Stimulated activated CD4-positive, alpha-beta T cell treated with anti-CD3 and anti-CD28 coated beads, TNF-alpha, amount 100 ng/mL, for 48 hours (primary cell): ENCODE measurements at regions not wholly inside any gene's neighbourhood (a gene's known extent, or its start where the extent isn't known, plus 50 kb on each side); places are given as distances from the start of the nearest gene placed in this dataset.
"Not testable (repeated sequence)": the region's sequence is repeated elsewhere in the genome, so short reads cannot be mapped to it uniquely, and the experiment has no call there.

Experiments
- DNase-seq, 3 donors: peaks; one replicate each; pipeline ENCODE4 v3.0.0-alpha.2; 2020; ENCODE audit warnings: low read depth in 3 of 3

- DNase-seq = no peak
These were observed 1915.7 kb upstream of the CDH9 start for GRCh38 chr5:28954074-28954473.

GRCh38 chr5:28947865-28948264 is 1909.5 kb upstream of the CDH9 start:
- no peak for DNase-seq

- no peak for DNase-seq
These were observed 1907.5 kb upstream of the CDH9 start for GRCh38 chr5:28945859-28946258.

- DNase-seq = not testable (repeated sequence)
These were observed 1891.0 kb upstream of the CDH9 start for GRCh38 chr5:28929366-28929765.

GRCh38 chr5:28928327-28928790 is 1890.0 kb upstream of the CDH9 start:
- not testable (repeated sequence) for DNase-seq

- DNase-seq = no peak
These were observed 1889.4 kb upstream of the CDH9 start for GRCh38 chr5:28927559-28928326.

- DNase-seq = no peak
These were observed 1888.0 kb upstream of the CDH9 start for GRCh38 chr5:28926422-28926821.

- DNase-seq = no peak
These were observed 1879.2 kb upstream of the CDH9 start for GRCh38 chr5:28917631-28918030.

- DNase-seq = no peak
These were observed 1875.9 kb upstream of the CDH9 start for GRCh38 chr5:28914297-28914696.

GRCh38 chr5:28903643-28904042 is 1865.3 kb upstream of the CDH9 start:
- DNase-seq = no peak

GRCh38 chr5:28896949-28897348 is 1858.6 kb upstream of the CDH9 start:
- DNase-seq = no peak

- no peak for DNase-seq
These were observed 1842.5 kb upstream of the CDH9 start for GRCh38 chr5:28880936-28881335.

GRCh38 chr5:28877050-28877449 is 1838.7 kb upstream of the CDH9 start:
- DNase-seq = no peak

- no peak for DNase-seq
These were observed 1825.6 kb upstream of the CDH9 start for GRCh38 chr5:28864006-28864405.

GRCh38 chr5:28862860-28863196 is 1824.4 kb upstream of the CDH9 start:
- DNase-seq = no peak

- DNase-seq = no peak
These were observed 1823.9 kb upstream of the CDH9 start for GRCh38 chr5:28862137-28862859.

- DNase-seq = no peak
These were observed 1817.2 kb upstream of the CDH9 start for GRCh38 chr5:28855626-28856025.

- no peak for DNase-seq
These were observed 1812.0 kb upstream of the CDH9 start for GRCh38 chr5:28850320-28850921.

GRCh38 chr5:28831042-28831441 is 1792.7 kb upstream of the CDH9 start:
- DNase-seq = no peak

GRCh38 chr5:28823231-28823630 is 1784.8 kb upstream of the CDH9 start:
- no peak for DNase-seq

GRCh38 chr5:28822071-28822470 is 1783.7 kb upstream of the CDH9 start:
- DNase-seq = no peak

- no peak for DNase-seq
These were observed 1772.4 kb upstream of the CDH9 start for GRCh38 chr5:28810751-28811136.
